ENCODE measurements at regions not wholly inside any gene's neighbourhood (a gene's known extent, or its start where the extent isn't known, plus 50 kb on each side); places are given as distances from the start of the nearest gene placed in this dataset.

DNA sequence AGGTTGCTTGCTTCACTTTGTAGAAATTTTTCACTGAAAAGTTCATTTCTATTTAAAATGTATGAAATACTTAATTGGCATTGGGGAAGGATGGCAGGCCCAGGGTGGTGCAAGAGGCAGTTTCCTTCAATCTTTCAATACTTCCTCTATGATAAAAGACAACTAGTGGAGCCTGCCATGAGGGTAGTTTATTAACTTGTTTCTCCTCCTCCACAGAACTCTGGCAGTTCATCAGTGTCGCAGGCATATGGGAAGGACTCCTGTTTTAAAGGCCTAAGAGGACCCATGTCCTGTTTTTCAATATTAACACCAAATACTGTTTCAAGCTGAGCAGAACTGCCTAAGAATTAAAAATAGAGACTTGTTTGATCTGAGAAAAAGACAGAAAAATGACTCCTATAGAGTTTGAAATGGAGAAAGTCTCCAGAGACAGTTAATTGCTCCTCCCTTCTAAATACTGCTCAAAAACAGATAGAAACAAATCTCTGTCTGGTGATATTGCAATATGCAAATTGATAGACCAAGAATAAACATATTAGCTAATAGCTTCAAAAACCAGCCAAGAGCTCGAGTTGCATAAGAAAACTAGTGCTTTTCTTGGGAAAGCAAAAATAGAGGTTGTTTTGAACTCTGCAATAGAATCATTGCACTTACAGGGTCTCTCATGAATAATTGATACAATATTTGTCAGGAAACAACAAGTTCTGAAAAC is 665.7 kb upstream of the SLC35B3 start:
- ATAC-seq (ENCODE audit: insufficient read depth, low FRiP score) (no peak), DNase-seq (peak in 2 of 3 donors; percentile 40 to 77)
- Histone ChIP-seq H3K9ac (ENCODE audit: insufficient read depth in 1 of 2, low read length in 2 of 2) (no peak overlapping the region), H3K27me3 (ENCODE audit: control insufficient read depth in 3 of 3, insufficient read depth in 3 of 3, low read length in 2 of 3) (peaks cover 0 to 3% (median 0%) of the 10 kb centered on the region in 3 donors), H3K36me3 (ENCODE audit: control insufficient read depth in 4 of 4, insufficient read depth in 4 of 4, low read length in 4 of 4) (no peaks in the 10 kb centered on the region), H3K4me3 (no peak overlapping the region), H3K27ac (ENCODE audit: low read depth in 1 of 2, low read length in 1 of 2) (no peak overlapping the region), H3K4me1 (ENCODE audit: control insufficient read depth in 5 of 5, insufficient read depth in 5 of 5, low read length in 5 of 5) (peaks cover 0 to 9% (median 0%) of the 10 kb centered on the region in 5 donors), H3K9me3 (ENCODE audit: control insufficient read depth in 4 of 4, insufficient read depth in 3 of 4, low read length in 3 of 4) (no peaks in the 10 kb centered on the region)
- TF ChIP-seq, protein P1, sequence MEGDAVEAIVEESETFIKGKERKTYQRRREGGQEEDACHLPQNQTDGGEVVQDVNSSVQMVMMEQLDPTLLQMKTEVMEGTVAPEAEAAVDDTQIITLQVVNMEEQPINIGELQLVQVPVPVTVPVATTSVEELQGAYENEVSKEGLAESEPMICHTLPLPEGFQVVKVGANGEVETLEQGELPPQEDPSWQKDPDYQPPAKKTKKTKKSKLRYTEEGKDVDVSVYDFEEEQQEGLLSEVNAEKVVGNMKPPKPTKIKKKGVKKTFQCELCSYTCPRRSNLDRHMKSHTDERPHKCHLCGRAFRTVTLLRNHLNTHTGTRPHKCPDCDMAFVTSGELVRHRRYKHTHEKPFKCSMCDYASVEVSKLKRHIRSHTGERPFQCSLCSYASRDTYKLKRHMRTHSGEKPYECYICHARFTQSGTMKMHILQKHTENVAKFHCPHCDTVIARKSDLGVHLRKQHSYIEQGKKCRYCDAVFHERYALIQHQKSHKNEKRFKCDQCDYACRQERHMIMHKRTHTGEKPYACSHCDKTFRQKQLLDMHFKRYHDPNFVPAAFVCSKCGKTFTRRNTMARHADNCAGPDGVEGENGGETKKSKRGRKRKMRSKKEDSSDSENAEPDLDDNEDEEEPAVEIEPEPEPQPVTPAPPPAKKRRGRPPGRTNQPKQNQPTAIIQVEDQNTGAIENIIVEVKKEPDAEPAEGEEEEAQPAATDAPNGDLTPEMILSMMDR (IDR thresholded peaks at IDR 0.05; ENCODE audit: control extremely low read depth, extremely low read depth), result no peak
- WGBS, 2 donors, result 46 to 48% methylated on average over 2 of the region's 2 CpGs

DNA sequence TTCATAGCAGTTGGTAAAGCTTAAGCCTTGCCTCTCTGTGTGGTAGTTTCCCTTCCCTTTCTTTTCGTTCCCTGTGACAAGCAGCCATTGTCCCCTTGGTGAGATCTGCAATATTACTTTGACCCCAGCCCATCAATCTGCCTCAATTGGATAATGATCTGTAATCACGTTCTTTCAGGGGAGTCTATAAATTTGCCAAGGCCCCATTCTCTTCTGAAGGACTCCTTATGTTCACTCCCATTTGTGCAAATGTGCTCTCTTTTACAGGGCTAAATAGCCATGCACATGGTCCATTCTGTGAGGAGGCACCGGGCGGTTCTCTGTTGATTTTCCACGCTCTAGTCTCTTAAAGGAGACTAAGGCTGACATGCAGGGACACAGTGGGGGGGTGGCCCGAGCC is 660.4 kb upstream of the SLC35B3 start:
- WGBS, 2 donors, result 72 to 78% methylated on average over 6 of the region's 6 CpGs
- Histone ChIP-seq H3K27me3 (ENCODE audit: control insufficient read depth in 3 of 3, insufficient read depth in 3 of 3, low read length in 2 of 3) (peaks cover 0 to 3% (median 0%) of the 10 kb centered on the region in 3 donors), H3K36me3 (ENCODE audit: control insufficient read depth in 4 of 4, insufficient read depth in 4 of 4, low read length in 4 of 4) (no peaks in the 10 kb centered on the region), H3K9ac (ENCODE audit: insufficient read depth in 1 of 2, low read length in 2 of 2) (no peak overlapping the region), H3K4me1 (ENCODE audit: control insufficient read depth in 5 of 5, insufficient read depth in 5 of 5, low read length in 5 of 5) (peaks cover 0 to under 1% (median 0%) of the 10 kb centered on the region in 5 donors), H3K9me3 (ENCODE audit: control insufficient read depth in 4 of 4, insufficient read depth in 3 of 4, low read length in 3 of 4) (no peaks in the 10 kb centered on the region), H3K27ac (ENCODE audit: low read depth in 1 of 2, low read length in 1 of 2) (no peak overlapping the region), H3K4me3 (no peak overlapping the region)
- no peak for ATAC-seq (ENCODE audit: insufficient read depth, low FRiP score)
- DNase-seq, result no peak
- TF ChIP-seq, protein P1 (IDR thresholded peaks at IDR 0.05; ENCODE audit: control extremely low read depth, extremely low read depth), result no peak

DNA sequence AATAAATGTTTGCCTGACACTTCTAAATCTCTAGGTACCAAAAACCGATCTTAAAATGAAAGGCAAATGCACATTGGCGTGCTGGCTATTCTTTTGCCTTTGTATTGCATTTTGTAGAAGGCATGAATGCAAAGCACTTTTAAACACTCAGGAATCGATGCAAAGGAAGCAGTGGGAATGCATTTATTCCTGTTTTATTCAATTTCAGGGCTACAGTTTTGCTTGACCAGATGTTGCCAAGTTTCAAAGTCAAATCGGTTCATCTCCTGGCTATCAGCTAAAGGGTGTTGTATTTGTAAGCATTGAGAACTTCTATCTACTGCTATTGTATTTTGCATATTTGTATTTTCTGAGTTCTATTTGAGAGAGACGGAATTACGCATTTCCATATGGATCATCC is 659.8 kb upstream of the SLC35B3 start:
- peaks cover 0 to 3% (median 0%) of the 10 kb centered on the region in 3 donors for H3K27me3 ChIP-seq (ENCODE audit: control insufficient read depth in 3 of 3, insufficient read depth in 3 of 3, low read length in 2 of 3)
- DNase-seq (no peak), ATAC-seq (ENCODE audit: insufficient read depth, low FRiP score) (no peak)
- no peaks in the 10 kb centered on the region for H3K9me3 ChIP-seq (ENCODE audit: control insufficient read depth in 4 of 4, insufficient read depth in 3 of 4, low read length in 3 of 4)
- TF ChIP-seq, protein P1 (IDR thresholded peaks at IDR 0.05; ENCODE audit: control extremely low read depth, extremely low read depth), result no peak
- H3K36me3 ChIP-seq (ENCODE audit: control insufficient read depth in 4 of 4, insufficient read depth in 4 of 4, low read length in 4 of 4), result no peaks in the 10 kb centered on the region
- WGBS, 2 donors, result 87 to 89% methylated on average over 6 of the region's 6 CpGs
- no peak overlapping the region for H3K27ac ChIP-seq (ENCODE audit: low read depth in 1 of 2, low read length in 1 of 2)
- no peaks in the 10 kb centered on the region for H3K4me1 ChIP-seq (ENCODE audit: control insufficient read depth in 5 of 5, insufficient read depth in 5 of 5, low read length in 5 of 5)
- no peak overlapping the region for H3K4me3 ChIP-seq
- H3K9ac ChIP-seq (ENCODE audit: insufficient read depth in 1 of 2, low read length in 2 of 2), result no peak overlapping the region
